GM21786 (cell line): ENCODE measurements at regions not wholly inside any gene's neighbourhood (a gene's known extent, or its start where the extent isn't known, plus 50 kb on each side); places are given as distances from the start of the nearest gene placed in this dataset.

Source experiments
- ATAC-seq: cut with Tn5 transposase; IDR thresholded peaks from one replicate; pipeline ENCODE4 v1.9.1; 2021; ENCODE audit not compliant: unreplicated experiment

- no peak for ATAC-seq
These were observed 164.8 kb upstream of the ZC3H12A start for GRCh38 chr1:37309574-37309973.

- no peak for ATAC-seq
These were observed 164.3 kb upstream of the ZC3H12A start for GRCh38 chr1:37310064-37310463.

DNA sequence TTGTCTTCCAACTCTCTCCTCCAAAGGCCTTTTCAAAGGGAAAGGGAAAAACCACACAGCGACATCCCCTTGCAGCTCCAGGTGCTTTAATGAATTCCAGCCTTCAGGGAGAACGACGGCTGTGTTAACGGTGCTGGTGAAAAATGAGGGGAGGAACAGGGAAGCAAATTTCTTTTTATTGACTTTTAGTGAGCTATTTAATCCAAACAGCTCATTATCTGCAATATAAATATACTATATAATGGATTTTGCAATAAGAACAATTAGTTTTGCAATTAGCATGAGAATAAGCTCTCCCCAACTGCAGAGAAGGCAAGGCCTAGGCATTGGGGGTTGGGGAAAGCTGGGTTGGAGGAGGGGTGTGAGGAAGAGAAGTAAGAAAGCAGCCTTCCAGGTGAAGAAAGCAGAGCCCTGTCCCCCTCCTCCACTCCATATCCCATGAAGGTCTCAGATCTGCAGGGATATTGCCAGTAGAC lies 159.0 kb upstream of the ZC3H12A start:
- no peak for ATAC-seq

DNA sequence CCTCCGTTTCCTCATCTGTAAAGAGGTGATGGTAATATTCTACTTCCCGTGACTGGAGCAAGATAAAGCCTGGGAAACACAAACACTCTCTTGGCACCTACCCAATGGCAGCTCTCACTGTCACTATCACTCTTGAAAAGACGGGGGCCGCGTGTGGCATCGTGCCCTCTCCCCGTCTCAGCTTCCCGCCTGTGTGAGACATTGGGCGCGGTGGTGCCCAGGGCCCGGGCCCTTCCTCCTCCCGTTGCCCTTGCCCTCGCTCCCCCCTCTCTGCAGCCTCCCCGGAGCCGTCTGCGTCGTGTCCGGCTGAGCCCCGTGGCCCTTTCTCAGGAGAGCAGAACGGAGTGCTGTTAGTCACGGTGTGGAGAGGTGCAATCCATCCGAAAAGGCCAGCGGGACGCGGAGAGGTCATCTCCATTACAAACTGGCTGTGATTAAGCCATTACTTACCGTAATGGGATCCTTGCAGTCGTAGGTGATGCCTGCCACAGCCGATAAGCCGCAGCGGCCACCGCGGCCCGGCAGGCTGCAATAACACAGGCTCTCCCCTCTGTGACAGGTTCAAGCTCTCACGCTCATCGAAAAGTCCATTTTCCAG lies 156.4 kb upstream of the ZC3H12A start:
- no peak for ATAC-seq

GRCh38 chr1:37318490-37318889 lies 155.9 kb upstream of the ZC3H12A start:
- ATAC-seq = no peak

GRCh38 chr1:37319284-37319683 lies 155.1 kb upstream of the ZC3H12A start:
- ATAC-seq = no peak

GRCh38 chr1:37323486-37324377 lies 150.6 kb upstream of the ZC3H12A start:
- no peak for ATAC-seq

DNA sequence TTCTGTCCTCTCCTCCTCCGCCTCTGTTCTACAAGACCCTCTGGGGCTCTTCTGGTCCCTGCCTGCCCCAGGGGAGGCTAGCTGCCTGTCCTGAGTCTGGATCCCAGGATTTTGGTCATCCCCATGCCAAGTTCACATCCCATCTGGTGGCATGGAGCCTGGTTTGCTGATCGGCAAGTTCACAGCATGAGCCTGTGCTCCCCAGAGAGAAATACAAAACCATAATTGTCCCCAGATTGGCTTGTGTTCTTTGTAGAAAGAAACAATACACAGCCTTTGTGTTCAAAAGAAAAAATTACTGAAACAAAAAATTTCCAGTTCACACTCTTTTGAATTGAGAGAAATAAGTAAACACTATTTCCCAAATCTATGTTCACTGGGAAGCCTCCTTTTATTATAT lies 149.4 kb upstream of the ZC3H12A start:
- ATAC-seq = no peak

GRCh38 chr1:37325509-37326437 lies 148.6 kb upstream of the ZC3H12A start:
- ATAC-seq = no peak

DNA sequence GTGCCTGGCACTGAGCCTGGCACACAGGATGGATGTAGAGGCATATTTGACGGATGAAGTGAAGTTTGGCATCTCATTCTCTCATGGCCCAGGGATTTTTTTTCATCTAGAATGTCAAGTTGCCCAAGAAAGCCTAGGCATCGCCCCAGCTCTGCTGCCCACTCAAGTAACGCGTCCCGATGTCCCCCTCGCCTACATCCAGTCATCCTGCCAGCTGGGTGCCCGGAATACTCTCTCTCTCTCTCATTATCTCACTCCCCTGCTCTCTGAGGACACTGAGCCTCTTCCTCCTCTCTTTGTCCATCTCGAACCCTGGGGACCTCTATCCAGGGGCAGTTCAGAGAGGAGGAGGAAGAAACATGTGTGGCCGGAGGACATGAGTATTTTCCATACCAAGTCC lies 142.3 kb upstream of the ZC3H12A start:
- ATAC-seq = no peak

DNA sequence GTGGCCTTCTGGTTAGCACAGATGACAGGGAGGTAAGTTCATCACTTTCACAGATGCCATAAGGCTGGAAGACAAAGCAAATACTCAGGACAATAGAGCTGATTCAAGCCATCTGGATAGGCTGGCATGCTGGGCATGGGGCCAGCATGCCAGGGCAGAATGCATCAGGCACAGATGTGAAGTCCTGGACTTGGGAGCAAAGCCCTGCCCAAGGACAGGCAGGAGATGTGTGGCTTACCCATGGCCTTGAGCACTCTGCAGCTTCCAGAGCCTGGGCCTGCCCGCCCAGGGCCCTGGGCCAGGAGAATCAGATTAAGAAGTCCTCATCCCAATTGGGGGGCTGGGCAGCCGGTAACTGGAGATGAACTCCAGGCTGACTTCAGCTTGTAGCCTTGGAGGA lies 135.7 kb upstream of the ZC3H12A start:
- ATAC-seq = no peak

GRCh38 chr1:37342736-37343135 lies 131.6 kb upstream of the ZC3H12A start:
- ATAC-seq = no peak

DNA sequence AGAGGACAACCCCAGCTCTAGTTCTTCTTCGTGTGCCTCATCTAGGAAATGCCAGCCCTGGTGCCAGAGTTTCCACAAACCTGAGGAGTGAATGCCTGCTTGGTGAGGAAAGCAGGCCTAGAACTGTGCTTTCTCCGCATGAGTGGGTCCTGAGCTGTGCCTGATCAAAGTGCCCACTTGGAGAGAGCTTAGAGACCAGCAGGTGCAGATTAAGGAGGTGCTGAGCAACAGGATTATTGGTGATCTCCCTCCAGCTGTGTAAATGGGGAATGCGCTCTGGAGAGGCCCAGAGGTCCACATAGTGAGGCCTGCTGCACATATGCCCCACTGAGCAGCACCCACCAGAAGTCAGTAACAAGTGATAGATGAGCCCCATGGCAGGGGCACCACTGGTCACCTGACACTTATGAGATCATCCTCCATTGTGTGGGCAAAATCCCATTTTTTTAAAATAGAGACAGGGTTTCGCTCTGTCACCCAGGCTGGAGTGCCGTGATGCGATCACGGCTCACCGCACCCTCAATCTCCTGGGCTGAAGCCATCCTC lies 127.2 kb upstream of the ZC3H12A start:
- ATAC-seq = no peak

- ATAC-seq = no peak
These were observed 120.5 kb upstream of the ZC3H12A start for GRCh38 chr1:37353871-37354270.

GRCh38 chr1:37354876-37355650 lies 119.3 kb upstream of the ZC3H12A start:
- no peak for ATAC-seq

DNA sequence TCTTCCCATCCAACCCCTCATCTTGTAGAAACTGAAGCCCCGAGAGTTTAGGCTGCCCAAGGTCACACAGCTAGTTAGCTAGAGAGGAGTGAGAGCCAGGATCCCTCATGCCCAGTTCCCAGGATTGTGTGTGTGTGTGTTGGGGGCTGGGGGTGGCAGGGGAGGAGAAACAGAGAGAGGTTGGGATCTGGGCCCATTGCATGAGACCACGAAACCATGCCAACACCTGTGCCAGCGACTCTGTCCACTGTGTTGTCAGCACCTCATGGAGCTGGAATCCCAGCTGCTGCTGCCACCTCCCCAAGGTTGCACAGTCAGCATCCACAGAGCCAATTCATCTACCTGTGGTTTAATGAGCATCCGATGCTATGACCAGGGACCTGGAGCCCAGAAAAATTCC lies 115.4 kb upstream of the ZC3H12A start:
- ATAC-seq = no peak

DNA sequence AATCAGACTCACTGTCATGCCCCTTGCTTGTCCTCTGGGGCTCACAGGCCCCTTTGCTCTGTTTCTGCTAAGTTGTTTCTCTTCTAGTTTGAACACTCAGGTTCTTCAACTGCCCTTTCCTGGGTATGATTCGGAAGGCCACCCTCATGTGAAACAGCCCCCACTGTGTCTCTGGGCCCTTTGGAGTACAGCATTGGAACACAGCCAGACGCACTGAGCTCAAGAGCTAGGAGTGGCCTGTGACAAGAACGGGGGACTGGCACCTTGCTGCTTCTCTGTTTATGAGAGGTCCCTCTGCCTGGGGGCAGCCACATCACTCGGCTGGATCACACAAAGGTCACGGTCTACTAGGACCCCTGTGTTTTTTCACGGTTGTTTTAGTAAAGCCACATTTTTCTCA lies 114.4 kb upstream of the ZC3H12A start:
- ATAC-seq = no peak

DNA sequence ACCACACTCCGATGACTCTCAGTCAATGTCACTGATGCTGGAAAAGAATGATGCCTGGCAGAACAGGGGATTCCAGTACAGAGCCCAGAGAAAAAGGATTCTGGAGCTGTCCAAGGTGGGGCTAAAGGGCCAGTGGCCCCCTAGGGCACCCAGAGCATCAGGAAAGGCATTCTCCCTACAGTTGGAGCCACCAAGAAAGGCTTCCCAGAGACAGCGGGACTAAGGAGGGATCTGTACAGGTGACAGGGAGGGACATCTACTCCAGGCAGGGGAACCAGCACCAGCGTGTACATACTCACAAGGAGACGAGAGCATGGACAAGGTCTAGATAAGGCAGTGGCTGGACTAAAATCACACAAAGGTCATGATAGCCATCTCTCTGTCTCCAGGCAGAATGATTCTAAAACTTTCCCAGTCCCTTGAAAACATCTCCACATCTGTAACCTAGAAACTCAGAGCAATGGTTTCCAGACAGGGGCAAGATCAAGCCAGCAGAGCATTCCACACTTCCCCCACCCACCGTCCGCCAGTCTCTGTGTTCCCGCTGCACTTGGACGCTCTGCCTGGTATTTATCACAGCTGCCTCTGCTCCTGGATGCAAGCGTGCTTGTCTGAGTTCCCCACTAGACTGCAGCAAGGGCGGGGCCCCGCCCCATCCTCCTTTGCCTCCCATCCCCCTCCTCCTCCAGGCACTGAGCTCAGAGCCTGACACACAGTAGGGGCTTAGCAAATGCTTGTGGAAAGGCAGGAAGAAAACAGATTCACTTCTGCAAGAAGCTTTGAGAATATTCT lies 111.6 kb upstream of the ZC3H12A start:
- no peak for ATAC-seq

DNA sequence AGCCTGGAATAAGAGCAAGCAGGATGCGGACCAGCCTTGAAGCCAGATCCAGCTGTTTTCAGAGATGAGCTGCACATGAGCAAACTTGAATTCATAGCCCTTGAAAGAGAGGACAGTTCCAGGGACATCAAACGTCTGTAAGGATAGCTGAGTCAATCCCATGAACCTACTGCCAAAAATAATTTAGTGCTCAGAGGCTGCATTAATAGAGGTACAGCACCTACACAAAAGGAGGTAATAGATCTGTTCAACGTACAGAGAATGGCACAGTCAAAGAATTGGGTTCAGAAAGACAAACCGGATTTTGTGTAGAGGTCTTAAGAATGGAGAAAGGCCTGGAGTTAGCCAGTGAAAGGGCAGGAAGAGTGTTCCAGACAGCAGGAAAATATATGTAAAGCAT lies 110.8 kb upstream of the ZC3H12A start:
- no peak for ATAC-seq
